Hematopoietic multipotent progenitor cell treated with erythropoietin and hydrocortisone succinate and interleukin-3 and kit ligand, for 17 days (in vitro differentiated cells): ENCODE measurements at regions not wholly inside any gene's neighbourhood (a gene's known extent, or its start where the extent isn't known, plus 50 kb on each side); places are given as distances from the start of the nearest gene placed in this dataset.
"Not testable (repeated sequence)": the region's sequence is repeated elsewhere in the genome, so short reads cannot be mapped to it uniquely, and the experiment has no call there.

Source experiments
- DNase-seq: peaks from one replicate; pipeline ENCODE4 v3.0.0-alpha.2; 2015; ENCODE audit warnings: low spot score

GRCh38 chr2:36302911-36303310 lies 52.7 kb upstream of the CRIM1 start:
- no peak for DNase-seq

DNA sequence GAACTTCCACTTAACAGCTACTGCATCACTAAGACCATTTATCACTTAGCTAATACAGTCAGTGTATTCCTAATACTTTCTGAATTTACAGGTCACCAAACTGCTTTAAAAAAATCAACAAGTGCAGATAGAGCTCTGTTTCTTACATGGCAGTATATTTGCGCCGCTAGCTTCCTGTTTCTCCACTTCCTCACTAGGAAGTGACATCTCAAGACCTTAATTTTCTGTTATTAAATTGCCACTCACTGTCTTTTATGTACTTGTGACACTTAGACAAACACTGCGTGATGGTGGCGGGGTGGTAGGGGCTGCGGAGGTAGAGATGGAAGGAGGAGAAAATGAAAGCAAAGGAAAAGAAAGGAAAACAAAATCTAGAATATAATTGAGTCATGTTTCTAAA lies 53.7 kb upstream of the CRIM1 start:
- DNase-seq, result no peak

DNA sequence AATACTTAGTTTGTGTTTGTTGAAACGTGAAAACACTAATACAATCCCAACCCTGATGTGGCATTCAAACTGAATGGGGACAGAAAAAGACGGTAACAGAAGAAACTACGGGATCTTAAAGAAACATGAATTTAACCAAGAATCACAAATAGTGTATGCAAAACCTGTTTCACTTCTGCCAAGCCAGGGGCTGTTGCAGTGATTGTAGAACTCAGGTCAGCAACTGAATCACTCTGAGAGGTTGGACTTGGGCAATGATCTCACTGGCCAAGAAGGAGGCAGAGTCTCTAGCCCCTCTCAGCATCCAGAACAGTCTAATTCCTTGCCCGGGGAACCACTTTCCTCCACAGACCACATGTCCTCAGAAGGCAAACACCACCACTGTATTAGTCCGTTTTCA lies 54.9 kb upstream of the CRIM1 start:
- DNase-seq, result no peak

- no peak for DNase-seq
These were observed 58.8 kb upstream of the CRIM1 start for GRCh38 chr2:36296798-36297197.

- DNase-seq, result no peak
These were observed 61.3 kb upstream of the CRIM1 start for GRCh38 chr2:36294316-36294721.

DNA sequence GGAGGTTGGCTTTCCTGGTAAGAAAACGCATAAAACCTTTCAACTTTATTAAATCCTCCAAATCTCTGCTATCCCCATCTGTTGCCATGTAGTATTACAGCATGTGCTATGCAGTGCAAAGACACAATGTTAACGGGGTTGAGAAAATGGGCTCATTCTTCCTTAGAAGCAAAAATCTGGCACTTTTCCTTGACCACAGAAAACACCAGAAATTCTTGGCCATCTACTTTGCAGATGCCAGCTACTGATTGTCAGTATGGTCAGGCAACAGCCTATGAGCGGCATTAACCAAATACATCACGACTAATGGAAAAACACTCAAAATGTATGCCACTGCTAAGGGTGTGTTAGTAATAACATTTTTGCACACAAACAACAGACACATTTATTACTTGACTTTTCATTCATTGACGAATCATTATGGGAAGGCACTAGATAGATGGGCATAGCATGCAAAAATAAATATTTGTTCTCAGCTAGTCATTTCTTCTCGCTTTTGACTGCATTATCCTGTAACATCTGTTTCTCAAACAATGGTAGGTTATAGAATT lies 65.2 kb upstream of the CRIM1 start:
- no peak for DNase-seq

DNA sequence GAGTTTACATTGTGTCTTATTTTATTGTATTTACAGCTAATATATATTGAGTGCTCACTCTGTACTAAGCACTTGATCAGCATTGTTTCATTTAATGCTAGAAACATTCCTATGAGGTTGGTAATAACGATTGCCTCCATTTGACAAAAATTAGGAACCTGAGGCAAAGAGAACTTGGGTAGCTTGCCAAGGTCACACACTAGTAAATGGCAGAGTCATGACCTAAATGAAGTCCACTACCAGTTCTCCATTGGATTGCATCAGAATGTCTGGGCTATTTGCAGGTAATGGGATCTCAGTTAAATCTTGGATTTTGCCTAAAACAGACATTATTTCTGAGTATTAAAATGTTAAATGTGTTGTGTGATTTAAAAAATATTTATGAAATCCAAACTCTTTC lies 65.8 kb upstream of the CRIM1 start:
- no peak for DNase-seq

DNA sequence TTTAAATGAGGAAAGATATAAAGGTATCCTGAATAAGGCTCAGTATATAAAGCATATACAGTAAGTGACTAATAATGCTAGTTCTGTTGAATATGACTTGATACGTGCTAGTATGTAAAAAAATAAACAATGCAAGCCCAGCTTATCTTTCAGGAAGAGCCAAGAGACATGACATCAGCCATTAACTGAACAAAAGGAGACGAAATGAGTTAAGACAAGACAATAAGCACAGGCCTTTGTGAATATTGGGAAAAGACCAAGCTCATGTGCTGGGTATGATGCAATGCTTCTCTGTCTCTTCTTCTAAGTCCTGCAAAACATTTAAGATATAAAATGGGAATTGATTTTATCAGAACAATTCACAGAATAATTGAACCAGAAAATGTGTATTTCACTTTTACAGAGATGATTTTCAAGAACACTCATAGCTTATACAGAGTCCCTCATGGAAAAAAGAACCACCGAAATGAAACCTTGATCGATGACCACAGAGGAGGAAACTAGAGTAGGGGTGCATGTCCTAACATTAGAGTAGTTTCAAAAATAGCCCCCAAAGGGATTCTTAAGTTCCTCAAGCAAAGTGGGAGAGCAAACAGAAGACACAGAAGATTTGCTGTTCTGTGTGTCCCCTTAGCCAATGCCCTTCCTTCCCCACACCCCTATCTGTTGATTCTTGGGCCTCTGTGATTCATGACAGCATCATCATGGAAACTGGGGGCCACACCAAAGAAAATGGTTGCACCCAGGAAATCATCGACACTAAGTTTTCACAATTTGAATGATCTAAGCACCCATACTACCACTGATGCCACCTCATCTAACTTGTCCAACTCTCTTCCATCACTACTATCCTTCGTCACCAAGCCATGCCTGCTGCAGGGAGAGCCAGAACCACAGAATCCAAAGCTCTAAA lies 68.0 kb upstream of the CRIM1 start:
- no peak for DNase-seq

GRCh38 chr2:36279506-36279905 lies 76.1 kb upstream of the CRIM1 start:
- DNase-seq, result not testable (repeated sequence)

- no peak for DNase-seq
These were observed 77.6 kb upstream of the CRIM1 start for GRCh38 chr2:36277881-36278523.

GRCh38 chr2:36277146-36277808 lies 78.3 kb upstream of the CRIM1 start:
- no peak for DNase-seq

- DNase-seq, result no peak
These were observed 84.3 kb upstream of the CRIM1 start for GRCh38 chr2:36271266-36271665.

GRCh38 chr2:36270758-36271157 lies 84.8 kb upstream of the CRIM1 start:
- DNase-seq, result no peak

GRCh38 chr2:36267194-36267593 lies 88.4 kb upstream of the CRIM1 start:
- DNase-seq, result no peak

GRCh38 chr2:36266536-36267121 lies 88.9 kb upstream of the CRIM1 start:
- no peak for DNase-seq

- no peak for DNase-seq
These were observed 93.0 kb upstream of the CRIM1 start for GRCh38 chr2:36262581-36262980.

DNA sequence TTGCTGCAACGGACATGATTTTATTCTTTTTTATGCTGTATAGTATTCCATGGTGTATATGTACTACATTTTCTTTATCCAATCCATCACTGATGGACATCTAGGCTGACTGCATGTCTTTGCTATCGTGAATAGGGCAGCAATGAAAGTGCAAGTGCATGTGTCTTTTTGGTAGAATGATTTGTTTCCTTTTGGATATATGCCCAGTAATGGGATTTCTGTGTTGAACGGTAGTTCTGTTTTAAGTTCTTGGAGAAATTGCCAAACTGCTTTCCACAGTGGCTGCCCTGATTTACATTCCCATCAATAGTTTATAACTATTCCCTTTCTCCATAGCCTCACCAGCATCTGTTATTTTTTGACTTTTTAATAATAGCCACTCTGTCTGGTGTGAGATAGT lies 99.7 kb upstream of the CRIM1 start:
- no peak for DNase-seq

GRCh38 chr2:36253086-36253485 lies 102.5 kb upstream of the CRIM1 start:
- no peak for DNase-seq

GRCh38 chr2:36246320-36246990 lies 109.1 kb upstream of the CRIM1 start:
- no peak for DNase-seq

- DNase-seq, result no peak
These were observed 109.9 kb upstream of the CRIM1 start for GRCh38 chr2:36245651-36246050.

GRCh38 chr2:36238106-36238505 lies 117.5 kb upstream of the CRIM1 start:
- no peak for DNase-seq

GRCh38 chr2:36235882-36236281 lies 119.7 kb upstream of the CRIM1 start:
- no peak for DNase-seq
